ENCODE measurements at regions not wholly inside any gene's neighbourhood (a gene's known extent, or its start where the extent isn't known, plus 50 kb on each side); places are given as distances from the start of the nearest gene placed in this dataset.

GRCh38 chr15:25616471-25616870 is 177.6 kb upstream of the UBE3A start:
- intact Hi-C loops (cut with micrococcal nuclease; ENCODE audit: unreplicated experiment) = no loop called here
- H3K9me2 ChIP-seq (ENCODE audit: insufficient read depth, low read length) = no peaks in the 10 kb centered on the region
- no peak for TF ChIP-seq CTCF (conservative IDR thresholded peaks at IDR 0.05; ENCODE audit: low read length)
- no peak for TF ChIP-seq EZH2phosphoT487 (IDR thresholded peaks at IDR 0.05; ENCODE audit: borderline replicate concordance, low read depth, low read length)

GRCh38 chr15:25613134-25613533 is 174.3 kb upstream of the UBE3A start:
- Histone ChIP-seq H3K9me2 (ENCODE audit: insufficient read depth, low read length) (no peaks in the 10 kb centered on the region), H2AFZ (ENCODE audit: low read length) (no peak overlapping the region), H3K79me2 (ENCODE audit: insufficient read depth, low read depth, low read length) (no peaks in the 10 kb centered on the region), H4K20me1 (ENCODE audit: insufficient read depth, low read length) (no peaks in the 10 kb centered on the region), H3K4me2 (ENCODE audit: low read length) (no peak overlapping the region), H3K9me3 (ENCODE audit: low read length) (no peaks in the 10 kb centered on the region), H3K4me1 (ENCODE audit: insufficient read depth, low read length, poor library complexity, severe bottlenecking) (no peaks in the 10 kb centered on the region), H3K27ac (ENCODE audit: low read depth, low read length, poor library complexity, severe bottlenecking) (no peak overlapping the region), H3K36me3 (ENCODE audit: insufficient read depth, low read length) (no peaks in the 10 kb centered on the region), H3K4me3 (ENCODE audit: low read depth, low read length, poor library complexity, severe bottlenecking) (no peak overlapping the region)
- intact Hi-C loops (cut with micrococcal nuclease; ENCODE audit: unreplicated experiment) = no loop called here
- CTCF ChIA-PET (ENCODE audit: unreplicated experiment) = no interaction called here
- POLR2A ChIA-PET = interaction anchor here (1.0 kb wide), 1 partner anchor 14 kb away, joined by 3 read pairs; no protein-coding TSS in a partner anchor
- no TSS peak for BruUV-seq (replicated peaks)
- no peak for DNase-seq (ENCODE audit: low spot score)
- TF ChIP-seq EZH2phosphoT487 (IDR thresholded peaks at IDR 0.05; ENCODE audit: borderline replicate concordance, low read depth, low read length) = no peak
- no peak for TF ChIP-seq CTCF (conservative IDR thresholded peaks at IDR 0.05; ENCODE audit: low read length)

More at GRCh38 chr15:25616471-25616870, 177.6 kb upstream of the UBE3A start:
- Histone ChIP-seq H3K4me1 (ENCODE audit: insufficient read depth, low read length, poor library complexity, severe bottlenecking) (no peaks in the 10 kb centered on the region), H3K36me3 (ENCODE audit: insufficient read depth, low read length) (no peaks in the 10 kb centered on the region), H3K27ac (ENCODE audit: low read depth, low read length, poor library complexity, severe bottlenecking) (no peak overlapping the region), H4K20me1 (ENCODE audit: insufficient read depth, low read length) (no peaks in the 10 kb centered on the region), H3K4me3 (ENCODE audit: low read depth, low read length, poor library complexity, severe bottlenecking) (no peak overlapping the region), H3K4me2 (ENCODE audit: low read length) (no peak overlapping the region), H2AFZ (ENCODE audit: low read length) (no peak overlapping the region), H3K79me2 (ENCODE audit: insufficient read depth, low read depth, low read length) (no peaks in the 10 kb centered on the region), H3K9me3 (ENCODE audit: low read length) (no peaks in the 10 kb centered on the region)
- POLR2A ChIA-PET = no interaction called here
- no peak for DNase-seq (ENCODE audit: low spot score)
- no TSS peak for BruUV-seq (replicated peaks)
- CTCF ChIA-PET (ENCODE audit: unreplicated experiment) = no interaction called here

- POLR2A ChIA-PET = no interaction called here
- intact Hi-C loops (cut with micrococcal nuclease; ENCODE audit: unreplicated experiment) = no loop called here
- no peak for TF ChIP-seq CTCF (conservative IDR thresholded peaks at IDR 0.05; ENCODE audit: low read length)
- no peak for TF ChIP-seq EZH2phosphoT487 (IDR thresholded peaks at IDR 0.05; ENCODE audit: borderline replicate concordance, low read depth, low read length)
- Histone ChIP-seq H3K4me3 (ENCODE audit: low read depth, low read length, poor library complexity, severe bottlenecking) (no peak overlapping the region), H3K4me2 (ENCODE audit: low read length) (no peak overlapping the region), H4K20me1 (ENCODE audit: insufficient read depth, low read length) (no peaks in the 10 kb centered on the region), H3K9me3 (ENCODE audit: low read length) (no peaks in the 10 kb centered on the region), H3K79me2 (ENCODE audit: insufficient read depth, low read depth, low read length) (no peaks in the 10 kb centered on the region), H2AFZ (ENCODE audit: low read length) (no peak overlapping the region), H3K36me3 (ENCODE audit: insufficient read depth, low read length) (no peaks in the 10 kb centered on the region), H3K27ac (ENCODE audit: low read depth, low read length, poor library complexity, severe bottlenecking) (no peak overlapping the region), H3K9me2 (ENCODE audit: insufficient read depth, low read length) (no peaks in the 10 kb centered on the region), H3K4me1 (ENCODE audit: insufficient read depth, low read length, poor library complexity, severe bottlenecking) (no peaks in the 10 kb centered on the region)
- CTCF ChIA-PET (ENCODE audit: unreplicated experiment) = no interaction called here
- DNase-seq (ENCODE audit: low spot score) = no peak
- no TSS peak for BruUV-seq (replicated peaks)
These were observed 172.8 kb upstream of the UBE3A start for GRCh38 chr15:25611603-25612002.

All from OCI-LY7 (cell line).